ENCODE measurements at regions not wholly inside any gene's neighbourhood (a gene's known extent, or its start where the extent isn't known, plus 50 kb on each side); places are given as distances from the start of the nearest gene placed in this dataset.

- TF ChIP-seq CHD1 (IDR thresholded peaks at IDR 0.05; ENCODE audit: low read depth, low read length) (no peak), USF2 (IDR thresholded peaks at IDR 0.05; ENCODE audit: low read depth, low read length) (no peak), BHLHE40 (IDR thresholded peaks at IDR 0.05; ENCODE audit: low read depth, low read length) (no peak)
Observed at GRCh38 chr7:109282726-109283125, 713.1 kb downstream of the DNAJB9 start.
